ENCODE measurements at regions not wholly inside any gene's neighbourhood (a gene's known extent, or its start where the extent isn't known, plus 50 kb on each side); places are given as distances from the start of the nearest gene placed in this dataset.

DNA sequence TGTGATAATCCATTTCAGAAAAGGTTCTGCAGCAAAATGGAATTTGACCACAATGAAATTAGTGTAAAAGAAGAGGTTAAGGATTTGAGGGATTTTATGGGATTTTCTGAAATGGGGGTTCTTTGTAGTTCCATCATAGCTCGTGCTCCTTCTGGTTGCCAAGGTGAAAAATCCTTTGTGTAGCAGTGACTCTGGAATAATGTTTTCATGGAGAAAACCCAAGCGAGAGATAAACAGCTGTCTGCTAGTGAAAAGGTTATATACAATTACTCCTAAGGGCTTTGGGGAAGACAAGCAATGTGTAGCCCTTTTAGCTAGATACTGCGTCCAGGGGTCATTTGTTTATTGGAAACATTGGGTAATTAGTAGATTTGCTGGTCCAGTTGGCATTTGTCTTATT, 453.2 kb upstream of the DEPDC1 start (continued):
- TF ChIP-seq, protein P1, sequence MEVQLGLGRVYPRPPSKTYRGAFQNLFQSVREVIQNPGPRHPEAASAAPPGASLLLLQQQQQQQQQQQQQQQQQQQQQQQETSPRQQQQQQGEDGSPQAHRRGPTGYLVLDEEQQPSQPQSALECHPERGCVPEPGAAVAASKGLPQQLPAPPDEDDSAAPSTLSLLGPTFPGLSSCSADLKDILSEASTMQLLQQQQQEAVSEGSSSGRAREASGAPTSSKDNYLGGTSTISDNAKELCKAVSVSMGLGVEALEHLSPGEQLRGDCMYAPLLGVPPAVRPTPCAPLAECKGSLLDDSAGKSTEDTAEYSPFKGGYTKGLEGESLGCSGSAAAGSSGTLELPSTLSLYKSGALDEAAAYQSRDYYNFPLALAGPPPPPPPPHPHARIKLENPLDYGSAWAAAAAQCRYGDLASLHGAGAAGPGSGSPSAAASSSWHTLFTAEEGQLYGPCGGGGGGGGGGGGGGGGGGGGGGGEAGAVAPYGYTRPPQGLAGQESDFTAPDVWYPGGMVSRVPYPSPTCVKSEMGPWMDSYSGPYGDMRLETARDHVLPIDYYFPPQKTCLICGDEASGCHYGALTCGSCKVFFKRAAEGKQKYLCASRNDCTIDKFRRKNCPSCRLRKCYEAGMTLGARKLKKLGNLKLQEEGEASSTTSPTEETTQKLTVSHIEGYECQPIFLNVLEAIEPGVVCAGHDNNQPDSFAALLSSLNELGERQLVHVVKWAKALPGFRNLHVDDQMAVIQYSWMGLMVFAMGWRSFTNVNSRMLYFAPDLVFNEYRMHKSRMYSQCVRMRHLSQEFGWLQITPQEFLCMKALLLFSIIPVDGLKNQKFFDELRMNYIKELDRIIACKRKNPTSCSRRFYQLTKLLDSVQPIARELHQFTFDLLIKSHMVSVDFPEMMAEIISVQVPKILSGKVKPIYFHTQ (CRISPR knock-in tag; IDR thresholded peaks at IDR 0.05): no peak
- TF ChIP-seq OVOL2 (CRISPR knock-in tag; IDR thresholded peaks at IDR 0.05; ENCODE audit: borderline replicate concordance): no peak
- no peak for TF ChIP-seq RORB (CRISPR knock-in tag; IDR thresholded peaks at IDR 0.05)
- no peak for TF ChIP-seq IRF2 (CRISPR knock-in tag; IDR thresholded peaks at IDR 0.05; ENCODE audit: borderline replicate concordance, low read depth)
- no peak for TF ChIP-seq ZNF263 (CRISPR knock-in tag; IDR thresholded peaks at IDR 0.05; ENCODE audit: low read depth)
- no peak for TF ChIP-seq ZNF121 (CRISPR knock-in tag; IDR thresholded peaks at IDR 0.05)
- no peak for TF ChIP-seq SOX15 (CRISPR knock-in tag; IDR thresholded peaks at IDR 0.05)
- TF ChIP-seq CBFB (CRISPR knock-in tag; IDR thresholded peaks at IDR 0.05; ENCODE audit: low read depth): no peak
- TF ChIP-seq, protein P2, sequence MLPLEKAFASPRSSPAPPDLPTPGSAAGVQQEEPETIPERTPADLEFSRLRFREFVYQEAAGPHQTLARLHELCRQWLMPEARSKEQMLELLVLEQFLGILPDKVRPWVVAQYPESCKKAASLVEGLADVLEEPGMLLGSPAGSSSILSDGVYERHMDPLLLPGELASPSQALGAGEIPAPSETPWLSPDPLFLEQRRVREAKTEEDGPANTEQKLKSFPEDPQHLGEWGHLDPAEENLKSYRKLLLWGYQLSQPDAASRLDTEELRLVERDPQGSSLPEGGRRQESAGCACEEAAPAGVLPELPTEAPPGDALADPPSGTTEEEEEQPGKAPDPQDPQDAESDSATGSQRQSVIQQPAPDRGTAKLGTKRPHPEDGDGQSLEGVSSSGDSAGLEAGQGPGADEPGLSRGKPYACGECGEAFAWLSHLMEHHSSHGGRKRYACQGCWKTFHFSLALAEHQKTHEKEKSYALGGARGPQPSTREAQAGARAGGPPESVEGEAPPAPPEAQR (CRISPR knock-in tag; IDR thresholded peaks at IDR 0.05): no peak
- TF ChIP-seq HMGA2 (CRISPR knock-in tag; IDR thresholded peaks at IDR 0.05): no peak

DNA sequence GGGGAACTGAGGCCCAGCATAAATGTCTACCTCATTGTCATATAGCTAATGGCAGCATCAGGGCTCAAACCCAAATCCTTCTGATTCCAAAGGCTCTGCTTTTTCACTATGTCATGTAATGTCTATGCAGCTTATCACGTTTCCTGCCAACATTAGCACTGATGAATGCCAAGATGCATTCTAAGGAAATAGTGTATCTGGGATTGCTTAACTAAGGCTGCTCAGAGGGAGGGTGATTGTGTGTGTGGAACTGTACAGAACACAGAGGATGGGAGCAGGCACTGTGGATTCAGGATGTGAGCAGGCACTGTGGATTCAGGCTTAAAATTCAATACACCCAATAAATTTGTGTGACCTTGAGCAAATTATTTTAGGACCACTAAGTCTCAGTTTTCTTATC, 456.4 kb upstream of the DEPDC1 start:
- DNase-seq (ENCODE audit: low spot score) (no peak), ATAC-seq (no peak)
- POLR2A ChIA-PET: no interaction called here
- Mint-ChIP-seq H3K4me1 (peaks cover 13% of the 10 kb centered on the region), H3K27ac (no peak overlapping the region), H3K36me3 (no peaks in the 10 kb centered on the region), H3K4me3 (no peak overlapping the region), H3K9me3 (no peaks in the 10 kb centered on the region), H3K27me3 (ENCODE audit: low read depth) (no peaks in the 10 kb centered on the region)
- CTCF ChIA-PET: no interaction called here
- TF ChIP-seq NFE2L1 (CRISPR knock-in tag; IDR thresholded peaks at IDR 0.05): no peak
- TF ChIP-seq, protein P3, sequence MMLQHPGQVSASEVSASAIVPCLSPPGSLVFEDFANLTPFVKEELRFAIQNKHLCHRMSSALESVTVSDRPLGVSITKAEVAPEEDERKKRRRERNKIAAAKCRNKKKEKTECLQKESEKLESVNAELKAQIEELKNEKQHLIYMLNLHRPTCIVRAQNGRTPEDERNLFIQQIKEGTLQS (CRISPR knock-in tag; conservative IDR thresholded peaks at IDR 0.05): no peak
- TF ChIP-seq ZNF138 (CRISPR knock-in tag; conservative IDR thresholded peaks at IDR 0.05): no peak
- TF ChIP-seq TEAD1 (CRISPR knock-in tag; IDR thresholded peaks at IDR 0.05): no peak
- no peak for TF ChIP-seq HMGA2 (CRISPR knock-in tag; IDR thresholded peaks at IDR 0.05)
- no peak for TF ChIP-seq GABPB1 (CRISPR knock-in tag; IDR thresholded peaks at IDR 0.05)
- TF ChIP-seq KAT7 (CRISPR knock-in tag; IDR thresholded peaks at IDR 0.05; ENCODE audit: borderline replicate concordance): no peak

DNA sequence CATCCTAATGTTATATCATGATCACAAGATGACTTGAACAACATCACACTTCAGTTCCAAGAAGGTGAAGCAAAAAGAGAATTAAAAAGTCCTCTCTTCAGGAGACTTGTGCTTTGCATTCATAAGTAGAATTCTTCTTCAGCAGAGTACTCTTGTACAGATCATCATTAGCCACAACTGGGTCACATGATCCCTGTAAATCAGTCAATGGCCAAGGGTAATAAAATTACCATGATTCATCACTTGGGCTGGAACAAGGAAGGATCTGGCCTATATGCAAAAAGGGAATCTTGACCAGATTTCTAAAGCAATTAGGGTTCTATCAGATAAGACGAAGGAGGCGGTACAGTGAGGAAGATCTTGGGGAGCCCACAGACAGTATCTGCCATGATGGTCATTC, 458.0 kb upstream of the DEPDC1 start:
- Mint-ChIP-seq H3K27ac (no peak overlapping the region), H3K4me3 (no peak overlapping the region), H3K36me3 (no peaks in the 10 kb centered on the region), H3K9me3 (no peaks in the 10 kb centered on the region), H3K27me3 (ENCODE audit: low read depth) (no peaks in the 10 kb centered on the region), H3K4me1 (peaks cover 13% of the 10 kb centered on the region)
- ChIA-PET CTCF (no interaction called here), POLR2A (no interaction called here)
- DNase-seq (ENCODE audit: low spot score) (no peak), ATAC-seq (no peak)
- TF ChIP-seq, protein P4, sequence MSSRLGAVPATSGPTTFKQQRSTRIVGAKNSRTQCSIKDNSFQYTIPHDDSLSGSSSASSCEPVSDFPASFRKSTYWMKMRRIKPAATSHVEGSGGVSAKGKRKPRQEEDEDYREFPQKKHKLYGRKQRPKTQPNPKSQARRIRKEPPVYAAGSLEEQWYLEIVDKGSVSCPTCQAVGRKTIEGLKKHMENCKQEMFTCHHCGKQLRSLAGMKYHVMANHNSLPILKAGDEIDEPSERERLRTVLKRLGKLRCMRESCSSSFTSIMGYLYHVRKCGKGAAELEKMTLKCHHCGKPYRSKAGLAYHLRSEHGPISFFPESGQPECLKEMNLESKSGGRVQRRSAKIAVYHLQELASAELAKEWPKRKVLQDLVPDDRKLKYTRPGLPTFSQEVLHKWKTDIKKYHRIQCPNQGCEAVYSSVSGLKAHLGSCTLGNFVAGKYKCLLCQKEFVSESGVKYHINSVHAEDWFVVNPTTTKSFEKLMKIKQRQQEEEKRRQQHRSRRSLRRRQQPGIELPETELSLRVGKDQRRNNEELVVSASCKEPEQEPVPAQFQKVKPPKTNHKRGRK (CRISPR knock-in tag; IDR thresholded peaks at IDR 0.05; ENCODE audit: borderline replicate concordance): no peak

DNA sequence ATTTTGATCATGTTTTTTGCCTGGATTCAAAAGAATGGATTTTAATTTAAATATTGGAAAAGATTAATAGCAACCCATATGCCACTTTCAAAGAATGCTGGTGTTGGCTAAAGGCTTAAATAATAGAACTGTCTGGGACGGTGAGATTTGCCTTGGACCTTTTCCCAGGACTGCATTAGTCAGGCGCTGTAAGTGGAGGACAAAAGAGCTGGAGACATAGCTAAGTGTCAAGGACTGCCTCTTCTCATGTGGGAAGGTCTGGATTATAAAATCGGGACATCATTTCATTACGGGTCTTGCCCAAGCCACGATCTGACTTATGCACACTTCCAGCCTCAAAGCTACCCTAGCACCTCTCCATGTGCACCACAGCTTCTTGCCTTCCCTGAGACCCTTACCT, 458.5 kb upstream of the DEPDC1 start:
- Mint-ChIP-seq H3K9me3 (no peaks in the 10 kb centered on the region), H3K36me3 (no peaks in the 10 kb centered on the region), H3K4me3 (no peak overlapping the region), H3K4me1 (peaks cover 13% of the 10 kb centered on the region), H3K27me3 (ENCODE audit: low read depth) (no peaks in the 10 kb centered on the region), H3K27ac (no peak overlapping the region)
- DNase-seq (ENCODE audit: low spot score) (no peak), ATAC-seq (no peak)
- ChIA-PET CTCF (no interaction called here), POLR2A (no interaction called here)
- no peak for TF ChIP-seq CREM (CRISPR knock-in tag; IDR thresholded peaks at IDR 0.05)
- TF ChIP-seq, protein P4 (CRISPR knock-in tag; IDR thresholded peaks at IDR 0.05; ENCODE audit: borderline replicate concordance): no peak
- TF ChIP-seq NR3C1 (CRISPR knock-in tag; conservative IDR thresholded peaks at IDR 0.05; ENCODE audit: low read depth): no peak
- no peak for TF ChIP-seq ESRRA (CRISPR knock-in tag; IDR thresholded peaks at IDR 0.05; ENCODE audit: borderline replicate concordance)
- no peak for TF ChIP-seq TP53 (CRISPR knock-in tag; IDR thresholded peaks at IDR 0.05)
- no peak for TF ChIP-seq MYBL2 (CRISPR knock-in tag; IDR thresholded peaks at IDR 0.05)
- no peak for TF ChIP-seq ZNF232 (CRISPR knock-in tag; IDR thresholded peaks at IDR 0.05)
- TF ChIP-seq ZNF263 (CRISPR knock-in tag; IDR thresholded peaks at IDR 0.05; ENCODE audit: low read depth): no peak
- TF ChIP-seq ZBTB21 (CRISPR knock-in tag; IDR thresholded peaks at IDR 0.05; ENCODE audit: borderline replicate concordance): no peak
- TF ChIP-seq, protein P5, sequence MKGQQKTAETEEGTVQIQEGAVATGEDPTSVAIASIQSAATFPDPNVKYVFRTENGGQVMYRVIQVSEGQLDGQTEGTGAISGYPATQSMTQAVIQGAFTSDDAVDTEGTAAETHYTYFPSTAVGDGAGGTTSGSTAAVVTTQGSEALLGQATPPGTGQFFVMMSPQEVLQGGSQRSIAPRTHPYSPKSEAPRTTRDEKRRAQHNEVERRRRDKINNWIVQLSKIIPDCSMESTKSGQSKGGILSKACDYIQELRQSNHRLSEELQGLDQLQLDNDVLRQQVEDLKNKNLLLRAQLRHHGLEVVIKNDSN (CRISPR knock-in tag; IDR thresholded peaks at IDR 0.05): no peak

All from WTC11 (cell line).